H1 (cell line): ENCODE measurements at regions not wholly inside any gene's neighbourhood (a gene's known extent, or its start where the extent isn't known, plus 50 kb on each side); places are given as distances from the start of the nearest gene placed in this dataset.

ENCODE experiments used
- CTCF ChIA-PET: fragments of 300-600 bp; sonication (Branson Sonifier 250); formaldehyde crosslinking; loops from one replicate; lab custom pipeline; 2021; ENCODE audit not compliant: partially characterized antibody; lab: Charles Lee
- POLR2A ChIA-PET: fragments of 300-600 bp; sonication (Branson Sonifier 250); formaldehyde crosslinking; loops from one replicate; lab custom pipeline; 2021; ENCODE audit warnings: inconsistent platforms; ENCODE audit not compliant: partially characterized antibody; lab: Charles Lee
- DNase-seq, 2 experiments: peaks; one replicate each; pipeline versions ENCODE4 v3.0.0 to v3.0.0-alpha.2; 2010 to 2022; ENCODE audit warnings: low spot score in 2 of 2, low read depth in 1 of 2, mixed read lengths in 1 of 2
- FAIRE-seq: peaks from 2 replicates; lab custom pipeline; 2011; peaks lifted over from hg19 to GRCh38; lab: Jason Lieb, UNC
- H2AFZ ChIP-seq: 2 replicates; pipeline ENCODE4 v1.8.1; 2012; ENCODE audit warnings: low read length, inconsistent platforms
- H2AK5ac ChIP-seq: 2 replicates; pipeline ENCODE4 v1.6.1; 2013; ENCODE audit warnings: low read depth, low read length
- H2BK120ac ChIP-seq: replicated peaks from 2 replicates; pipeline ENCODE3; 2013; ENCODE audit warnings: low read depth, low read length, inconsistent platforms
- H2BK12ac ChIP-seq: 2 replicates; pipeline ENCODE4 v1.6.1; 2013; ENCODE audit warnings: low read depth, low read length
- H2BK15ac ChIP-seq: 2 replicates; pipeline ENCODE4 v1.6.1; 2013; ENCODE audit warnings: low read length
- H2BK20ac ChIP-seq: 2 replicates; pipeline ENCODE4 v1.6.1; 2013; ENCODE audit warnings: low read length
- H2BK5ac ChIP-seq: 2 replicates; pipeline ENCODE4 v1.6.1; 2013; ENCODE audit warnings: low read depth, low read length
- H3K14ac ChIP-seq: 2 replicates; pipeline ENCODE4 v1.6.1; 2013; ENCODE audit warnings: inconsistent platforms; ENCODE audit not compliant: insufficient read length
- H3K18ac ChIP-seq: 2 replicates; pipeline ENCODE4 v1.6.1; 2013; ENCODE audit warnings: low read length; ENCODE audit errors: extremely low read depth
- H3K23ac ChIP-seq: 2 replicates; pipeline ENCODE4 v1.6.1; 2013; ENCODE audit warnings: inconsistent platforms; ENCODE audit not compliant: insufficient read length
- H3K23me2 ChIP-seq: 2 replicates; pipeline ENCODE4 v1.6.1; 2013; ENCODE audit warnings: low read depth, low read length
- H3K27ac ChIP-seq: 2 replicates; pipeline ENCODE4 v1.6.1; 2011; ENCODE audit warnings: low read depth, low read length, inconsistent platforms
- H3K27me3 ChIP-seq, 4 experiments: replicated peaks in 1 of 4; 1 replicate in 1 of 4; 2 replicates in 3 of 4; pipeline versions ENCODE4 v1.6.1 to v1.8.1; 2011 to 2013; ENCODE audit warnings: low read length in 3 of 4, mild to moderate bottlenecking in 3 of 4, inconsistent platforms in 2 of 4, mixed read lengths in 2 of 4, moderate library complexity in 1 of 4; ENCODE audit not compliant: control insufficient read depth in 3 of 4, insufficient read depth in 3 of 4; ENCODE audit errors: extremely low read depth in 1 of 4
- H3K36me3 ChIP-seq, 4 experiments: 2 replicates each; pipeline versions ENCODE4 v1.6.1 to v1.8.1; 2011 to 2013; ENCODE audit warnings: mild to moderate bottlenecking in 4 of 4, low read length in 3 of 4, moderate library complexity in 2 of 4, control low read depth in 1 of 4, inconsistent platforms in 1 of 4; ENCODE audit not compliant: insufficient read depth in 4 of 4, control insufficient read depth in 2 of 4
- H3K4ac ChIP-seq: replicated peaks from 2 replicates; pipeline ENCODE3; 2013; ENCODE audit warnings: low read length, low read depth, mixed read lengths, inconsistent platforms; ENCODE audit not compliant: insufficient read length
- H3K4me1 ChIP-seq, 4 experiments: replicated peaks in 1 of 4; 1 replicate in 1 of 4; 2 replicates in 3 of 4; pipeline versions ENCODE4 v1.6.1 to v1.8.1; 2011 to 2013; ENCODE audit warnings: low read length in 3 of 4, inconsistent platforms in 2 of 4, mixed read lengths in 1 of 4; ENCODE audit not compliant: insufficient read depth in 4 of 4, control insufficient read depth in 3 of 4
- H3K4me2 ChIP-seq, 2 experiments: 2 replicates each; pipeline versions ENCODE4 v1.6.1 to v1.8.1; 2011 to 2013; ENCODE audit warnings: low read depth in 2 of 2, low read length in 2 of 2, control low read depth in 1 of 2, inconsistent platforms in 1 of 2, mild to moderate bottlenecking in 1 of 2; ENCODE audit not compliant: insufficient read depth in 1 of 2
- H3K4me3 ChIP-seq, 4 experiments: fragments of 200-600, 300-600 bp in 1 of 4; sonication (generic), shearing (Covaris generic), sonication (Bioruptor Twin) in 1 of 4; 2 replicates each; pipeline versions ENCODE4 v1.5.1 to v1.8.1; 2011 to 2016; ENCODE audit warnings: low read length in 4 of 4, low read depth in 3 of 4, control low read depth in 2 of 4, inconsistent platforms in 2 of 4, mild to moderate bottlenecking in 2 of 4, mixed read lengths in 1 of 4, moderate library complexity in 1 of 4; ENCODE audit not compliant: insufficient read depth in 2 of 4; ENCODE audit errors: extremely low read depth in 1 of 4
- H3K56ac ChIP-seq: replicated peaks from 2 replicates; pipeline ENCODE3; 2013; ENCODE audit warnings: low read depth, mild to moderate bottlenecking, mixed read lengths, low read length, inconsistent platforms; ENCODE audit not compliant: insufficient read length
- H3K79me1 ChIP-seq: 2 replicates; pipeline ENCODE4 v1.6.1; 2013; ENCODE audit warnings: low read depth, low read length, control low read depth
- H3K79me2 ChIP-seq, 2 experiments: 2 replicates each; pipeline versions ENCODE4 v1.6.1 to v1.8.1; 2012 to 2013; ENCODE audit warnings: low read length in 2 of 2, mild to moderate bottlenecking in 2 of 2, inconsistent platforms in 1 of 2; ENCODE audit not compliant: insufficient read depth in 2 of 2, control insufficient read depth in 1 of 2
- H3K9ac ChIP-seq, 4 experiments: replicated peaks in 1 of 4; 1 replicate in 1 of 4; 2 replicates in 3 of 4; pipeline versions ENCODE4 v1.6.1 to v1.8.1; 2011 to 2013; ENCODE audit warnings: low read depth in 3 of 4, low read length in 3 of 4, control low read depth in 2 of 4, mild to moderate bottlenecking in 2 of 4, moderate library complexity in 2 of 4, inconsistent platforms in 1 of 4; ENCODE audit errors: extremely low read depth in 1 of 4
- H3K9me3 ChIP-seq, 2 experiments: 2 replicates each; pipeline versions ENCODE4 v1.6.1 to v1.8.1; 2012 to 2013; ENCODE audit warnings: mild to moderate bottlenecking in 2 of 2, moderate library complexity in 2 of 2, control low read depth in 1 of 2, inconsistent platforms in 1 of 2, low read depth in 1 of 2, low read length in 1 of 2, mixed read lengths in 1 of 2; ENCODE audit not compliant: insufficient read depth in 2 of 2
- H4K20me1 ChIP-seq, 2 experiments: replicated peaks in 1 of 2; 2 replicates each; pipeline versions ENCODE3 to v1.8.1; 2011 to 2013; ENCODE audit warnings: inconsistent platforms in 2 of 2, low read length in 2 of 2, mild to moderate bottlenecking in 1 of 2; ENCODE audit not compliant: insufficient read depth in 2 of 2, control insufficient read depth in 1 of 2
- H4K5ac ChIP-seq: 2 replicates; pipeline ENCODE4 v1.6.1; 2013; ENCODE audit warnings: low read length, low read depth, mixed read lengths, inconsistent platforms; ENCODE audit not compliant: insufficient read length
- H4K8ac ChIP-seq: 2 replicates; pipeline ENCODE4 v1.8.0; 2013; ENCODE audit warnings: mild to moderate bottlenecking, moderate library complexity, low read length, inconsistent platforms; ENCODE audit not compliant: insufficient read depth; ENCODE audit errors: extremely low read depth
- H4K91ac ChIP-seq: replicated peaks from 2 replicates; pipeline ENCODE3; 2013; ENCODE audit warnings: low read length, mixed read lengths, inconsistent platforms; ENCODE audit not compliant: insufficient read length
- CTBP2 ChIP-seq: IDR thresholded peaks from 2 replicates; pipeline ENCODE4 v1.7.0; 2011; ENCODE audit warnings: borderline replicate concordance, mild to moderate bottlenecking, moderate library complexity, mixed read lengths, low read length; ENCODE audit not compliant: insufficient read depth, insufficient read length
- HDAC6 ChIP-seq: IDR thresholded peaks from one replicate; pipeline ENCODE4 v1.7.1; 2012; ENCODE audit warnings: low read depth, mild to moderate bottlenecking, inconsistent platforms, low read length, moderate library complexity
- NRF1 ChIP-seq: IDR thresholded peaks from 2 replicates; pipeline ENCODE4 v1.6.1; 2011; ENCODE audit warnings: mild to moderate bottlenecking, low read depth, low read length, improper control_type of control experiment
- RBBP5 ChIP-seq: IDR thresholded peaks from 2 replicates; pipeline ENCODE4 v1.7.1; 2012; ENCODE audit warnings: low read depth, mild to moderate bottlenecking, inconsistent platforms, low read length, moderate library complexity, borderline replicate concordance
- WGBS, 2 experiments: shearing (Covaris generic) in 1 of 2; methylation state at CpG; one replicate each; pipeline versions ENCODE4 v1.1.6 to v1.1.7; 2013 to 2015; ENCODE audit warnings: low lambda C conversion rate in 2 of 2, mixed read lengths in 2 of 2, inconsistent platforms in 1 of 2, low coverage in 1 of 2, missing lambda C conversion rate in 1 of 2; ENCODE audit not compliant: insufficient replicate concordance in 2 of 2, insufficient coverage in 1 of 2, insufficient read length in 1 of 2; ENCODE audit errors: extremely low coverage in 1 of 2, missing lambda C conversion rate in 1 of 2; 5-methylcytosine and 5-hydroxymethylcytosine counted together

DNA sequence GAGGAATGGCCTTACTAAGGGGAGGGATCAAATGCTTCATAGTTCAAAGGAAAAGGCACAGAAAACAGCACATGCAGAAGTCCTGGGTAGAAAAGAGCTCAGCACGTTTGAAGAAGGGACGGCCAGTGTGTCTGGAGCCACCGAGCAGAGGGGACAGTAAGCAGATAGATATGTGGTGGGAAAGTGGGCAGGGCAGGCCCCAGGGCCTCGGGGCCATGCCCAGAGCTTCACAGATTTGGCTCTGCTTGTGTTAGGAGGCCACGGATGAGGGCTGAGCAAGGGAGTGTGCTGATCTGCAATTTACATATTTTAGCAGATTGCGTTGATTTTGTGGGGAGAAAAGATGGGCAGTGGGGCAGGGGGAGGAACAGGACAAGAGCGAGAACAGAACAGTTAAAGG, 343.1 kb downstream of the LPIN1 start:
- ChIA-PET CTCF (no interaction called here), POLR2A (no interaction called here)
- Histone ChIP-seq H3K27ac (no peak overlapping the region), H3K79me2 (no peaks in the 10 kb centered on the region), H4K20me1 (no peaks in the 10 kb centered on the region), H3K79me1 (no peaks in the 10 kb centered on the region), H2AK5ac (no peak overlapping the region), H2BK12ac (peak overlapping the region; percentile 31; the same call in 1 of the 2 replicates), H2BK20ac (peak overlapping the region; percentile 82; the same call in 1 of the 2 replicates), H4K91ac (no peak overlapping the region), H2AFZ (0 out of 2 replicates have a peak overlapping the region, but pooled peaks have one; percentile 3), H2BK120ac (no peak overlapping the region), H3K9me3 (no peaks in the 10 kb centered on the region; a peak in 1 of 4 replicates), H3K23me2 (no peaks in the 10 kb centered on the region), H3K4ac (no peak overlapping the region), H3K4me2 (no peak overlapping the region), H2BK5ac (no peak overlapping the region; the same call in 1 of the 2 replicates), H3K36me3 (no peaks in the 10 kb centered on the region), H3K56ac (no peak overlapping the region), H3K4me1 (peaks cover 0 to 4% (median 1%) of the 10 kb centered on the region in 4 experiments; a peak in 3 of 7 replicates), H3K14ac (no peak overlapping the region), H3K18ac (no peak overlapping the region), H3K23ac (no peak overlapping the region), H3K27me3 (no peaks in the 10 kb centered on the region), H2BK15ac (peak overlapping the region; percentile 40), H4K5ac (no peak overlapping the region), H3K9ac (no peak overlapping the region), H4K8ac (no peak overlapping the region), H3K4me3 (no peak overlapping the region)
- WGBS, 2 experiments = 89% methylated on average over 7 of the region's 7 CpGs; no CpG with 5 or more reads in 1 of the 2 experiments
- no peak for FAIRE-seq
- DNase-seq = no peak
- TF ChIP-seq RBBP5 (no peak), CTBP2 (no peak), HDAC6 (no peak), NRF1 (no peak)
